ENCODE measurements at regions not wholly inside any gene's neighbourhood (a gene's known extent, or its start where the extent isn't known, plus 50 kb on each side); places are given as distances from the start of the nearest gene placed in this dataset.

- H3K27me3 ChIP-seq, result no peaks in the 10 kb centered on the region
- TF ChIP-seq, protein P1, sequence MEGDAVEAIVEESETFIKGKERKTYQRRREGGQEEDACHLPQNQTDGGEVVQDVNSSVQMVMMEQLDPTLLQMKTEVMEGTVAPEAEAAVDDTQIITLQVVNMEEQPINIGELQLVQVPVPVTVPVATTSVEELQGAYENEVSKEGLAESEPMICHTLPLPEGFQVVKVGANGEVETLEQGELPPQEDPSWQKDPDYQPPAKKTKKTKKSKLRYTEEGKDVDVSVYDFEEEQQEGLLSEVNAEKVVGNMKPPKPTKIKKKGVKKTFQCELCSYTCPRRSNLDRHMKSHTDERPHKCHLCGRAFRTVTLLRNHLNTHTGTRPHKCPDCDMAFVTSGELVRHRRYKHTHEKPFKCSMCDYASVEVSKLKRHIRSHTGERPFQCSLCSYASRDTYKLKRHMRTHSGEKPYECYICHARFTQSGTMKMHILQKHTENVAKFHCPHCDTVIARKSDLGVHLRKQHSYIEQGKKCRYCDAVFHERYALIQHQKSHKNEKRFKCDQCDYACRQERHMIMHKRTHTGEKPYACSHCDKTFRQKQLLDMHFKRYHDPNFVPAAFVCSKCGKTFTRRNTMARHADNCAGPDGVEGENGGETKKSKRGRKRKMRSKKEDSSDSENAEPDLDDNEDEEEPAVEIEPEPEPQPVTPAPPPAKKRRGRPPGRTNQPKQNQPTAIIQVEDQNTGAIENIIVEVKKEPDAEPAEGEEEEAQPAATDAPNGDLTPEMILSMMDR (IDR thresholded peaks at IDR 0.05), result no peak
- intact Hi-C loops (cut with DNase I), result no loop called here
- no peak for DNase-seq
- H3K9ac ChIP-seq (ENCODE audit: low read depth in 2 of 2, low read length in 2 of 2), result no peak overlapping the region
- no peak overlapping the region for H3K4me3 ChIP-seq
- no peaks in the 10 kb centered on the region for H3K36me3 ChIP-seq
- no peaks in the 10 kb centered on the region for H3K4me1 ChIP-seq
- no peak overlapping the region for H3K27ac ChIP-seq
- H3K9me3 ChIP-seq, result no peaks in the 10 kb centered on the region
Measured at GRCh38 chr3:107297597-107297996, 79.6 kb upstream of the CCDC54 start.

DNA sequence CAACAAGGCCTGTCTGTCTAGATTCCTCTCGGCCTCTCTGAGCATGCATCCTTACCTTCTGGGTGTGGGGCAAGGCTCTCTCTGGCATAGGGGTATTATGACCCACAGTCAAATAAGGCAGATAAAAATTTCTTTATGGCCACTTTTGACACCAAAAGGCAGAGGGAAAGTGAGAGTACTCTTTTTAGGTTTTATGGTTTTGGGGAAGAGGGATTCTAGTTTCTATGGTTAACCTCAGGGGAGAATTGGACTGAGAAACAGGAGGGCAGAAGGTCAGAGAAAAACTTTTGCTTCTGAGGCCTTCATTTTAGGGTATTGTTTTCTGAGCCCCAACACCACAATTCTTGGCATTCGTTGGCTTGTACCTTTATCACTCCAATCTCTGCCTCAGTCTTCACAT, 70.0 kb upstream of the CCDC54 start:
- TF ChIP-seq, protein P1 (IDR thresholded peaks at IDR 0.05), result no peak
- H3K36me3 ChIP-seq, result no peaks in the 10 kb centered on the region
- no peak overlapping the region for H3K4me3 ChIP-seq
- intact Hi-C loops (cut with DNase I), result no loop called here
- H3K4me1 ChIP-seq, result no peaks in the 10 kb centered on the region
- no peaks in the 10 kb centered on the region for H3K27me3 ChIP-seq
- H3K9me3 ChIP-seq, result no peaks in the 10 kb centered on the region
- no peak overlapping the region for H3K27ac ChIP-seq
- DNase-seq, result no peak
- H3K9ac ChIP-seq (ENCODE audit: low read depth in 2 of 2, low read length in 2 of 2), result no peak overlapping the region

- DNase-seq, result no peak
Measured at GRCh38 chr3:107308716-107309115, 68.5 kb upstream of the CCDC54 start.

DNA sequence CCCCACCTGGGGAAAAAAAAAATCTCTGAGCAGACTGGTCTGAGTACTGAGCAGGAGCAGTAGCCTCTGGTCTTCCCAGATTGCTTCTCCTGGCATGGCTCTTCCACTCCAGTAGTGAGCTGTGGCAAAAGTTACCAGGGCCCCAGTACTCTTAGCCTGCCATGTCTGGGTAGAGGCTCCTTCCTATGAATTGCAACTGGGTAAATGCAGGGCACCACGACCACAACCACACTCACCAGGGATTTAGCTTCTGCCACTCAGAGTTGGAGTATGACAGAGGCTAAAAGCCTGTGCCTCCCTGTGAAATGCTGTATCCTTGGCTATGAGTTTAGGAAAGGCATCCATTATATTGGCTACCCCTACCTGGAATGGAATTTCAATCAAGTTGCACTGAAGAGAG, 67.9 kb upstream of the CCDC54 start:
- H3K27me3 ChIP-seq, result no peaks in the 10 kb centered on the region
- TF ChIP-seq, protein P1 (IDR thresholded peaks at IDR 0.05), result no peak
- intact Hi-C loops (cut with DNase I), result no loop called here
- H3K4me1 ChIP-seq, result no peaks in the 10 kb centered on the region
- no peak overlapping the region for H3K27ac ChIP-seq
- no peaks in the 10 kb centered on the region for H3K9me3 ChIP-seq
- H3K36me3 ChIP-seq, result no peaks in the 10 kb centered on the region
- no peak overlapping the region for H3K4me3 ChIP-seq
- DNase-seq, result no peak
- no peak overlapping the region for H3K9ac ChIP-seq (ENCODE audit: low read depth in 2 of 2, low read length in 2 of 2)

More at GRCh38 chr3:107308716-107309115, 68.5 kb upstream of the CCDC54 start:
- H3K36me3 ChIP-seq, result no peaks in the 10 kb centered on the region
- no peak overlapping the region for H3K4me3 ChIP-seq
- TF ChIP-seq, protein P1 (IDR thresholded peaks at IDR 0.05), result no peak
- H3K27me3 ChIP-seq, result no peaks in the 10 kb centered on the region
- intact Hi-C loops (cut with DNase I), result no loop called here
- no peak overlapping the region for H3K9ac ChIP-seq (ENCODE audit: low read depth in 2 of 2, low read length in 2 of 2)
- no peaks in the 10 kb centered on the region for H3K4me1 ChIP-seq
- no peak overlapping the region for H3K27ac ChIP-seq
- H3K9me3 ChIP-seq, result no peaks in the 10 kb centered on the region

GRCh38 chr3:107313711-107314110, 63.5 kb upstream of the CCDC54 start:
- Histone ChIP-seq H3K9me3 (no peaks in the 10 kb centered on the region), H3K36me3 (no peaks in the 10 kb centered on the region), H3K4me3 (no peak overlapping the region), H3K27me3 (no peaks in the 10 kb centered on the region), H3K4me1 (no peaks in the 10 kb centered on the region), H3K27ac (no peak overlapping the region), H3K9ac (ENCODE audit: low read depth in 2 of 2, low read length in 2 of 2) (no peak overlapping the region)
- no peak for DNase-seq
- intact Hi-C loops (cut with DNase I), result no loop called here
- TF ChIP-seq, protein P1 (IDR thresholded peaks at IDR 0.05), result no peak

- no peak overlapping the region for H3K27ac ChIP-seq
- TF ChIP-seq, protein P1 (IDR thresholded peaks at IDR 0.05), result no peak
- H3K36me3 ChIP-seq, result no peaks in the 10 kb centered on the region
- intact Hi-C loops (cut with DNase I), result no loop called here
- no peaks in the 10 kb centered on the region for H3K4me1 ChIP-seq
- no peaks in the 10 kb centered on the region for H3K9me3 ChIP-seq
- no peak overlapping the region for H3K4me3 ChIP-seq
- H3K9ac ChIP-seq (ENCODE audit: low read depth in 2 of 2, low read length in 2 of 2), result no peak overlapping the region
- no peak for DNase-seq
- H3K27me3 ChIP-seq, result no peaks in the 10 kb centered on the region
Measured at GRCh38 chr3:107315141-107315540, 62.1 kb upstream of the CCDC54 start.

Data from colonic mucosa (tissue), 4 donors.